Breast epithelium (tissue), 3 donors: ENCODE measurements at regions not wholly inside any gene's neighbourhood (a gene's known extent, or its start where the extent isn't known, plus 50 kb on each side); places are given as distances from the start of the nearest gene placed in this dataset.

Experiments
- CTCF ChIP-seq, 3 donors: fragments of 450-650 bp; IDR thresholded peaks; one replicate each; pipeline ENCODE4 v1.5.1; 2016 to 2017; ENCODE audit warnings: antibody characterized with exemption in 3 of 3, mild to moderate bottlenecking in 3 of 3, moderate library complexity in 3 of 3
- POLR2AphosphoS5 ChIP-seq, 3 donors: sonication (generic); formaldehyde crosslinking; IDR thresholded peaks; one replicate each; pipeline ENCODE4 v1.6.1; 2017; ENCODE audit warnings: antibody characterized with exemption in 3 of 3

DNA sequence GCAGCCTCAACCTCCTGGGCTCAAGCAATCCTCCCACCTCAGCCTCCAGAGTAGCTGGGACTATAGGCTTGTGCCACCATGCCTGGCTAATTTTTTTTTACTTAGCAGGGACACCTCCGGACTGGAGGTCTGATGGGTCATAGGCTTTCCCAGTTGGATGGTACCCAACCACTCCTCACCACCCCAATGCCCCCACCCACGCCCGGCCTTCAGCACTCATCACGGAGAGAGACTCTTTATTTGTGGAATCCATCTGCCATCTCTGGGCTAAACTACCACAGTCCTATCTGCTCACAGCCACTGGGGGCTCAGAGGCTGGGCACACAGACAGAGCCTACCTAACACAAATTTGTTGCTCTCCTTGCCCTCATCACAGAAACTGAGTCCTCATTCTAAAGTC lies 58.3 kb upstream of the STXBP1 start:
- TF ChIP-seq CTCF (IDR thresholded peaks at IDR 0.05) = no peak
- TF ChIP-seq POLR2AphosphoS5 (IDR thresholded peaks at IDR 0.05) = no peak
